Ectodermal cell (in vitro differentiated cells): ENCODE measurements at regions not wholly inside any gene's neighbourhood (a gene's known extent, or its start where the extent isn't known, plus 50 kb on each side); places are given as distances from the start of the nearest gene placed in this dataset.

Experiments used
- H3K27ac ChIP-seq: 2 replicates; pipeline ENCODE4 v1.7.0; 2013; ENCODE audit warnings: mild to moderate bottlenecking, low read depth, low read length; ENCODE audit not compliant: insufficient read depth, poor library complexity, severe bottlenecking
- H3K27me3 ChIP-seq: 2 replicates; pipeline ENCODE4 v1.7.0; 2013; ENCODE audit warnings: mild to moderate bottlenecking, low read length; ENCODE audit not compliant: insufficient read depth, control insufficient read depth, poor library complexity, severe bottlenecking
- H3K36me3 ChIP-seq: one replicate; pipeline ENCODE4 v1.7.0; 2013; ENCODE audit warnings: low read length; ENCODE audit not compliant: control insufficient read depth, insufficient read depth
- H3K4me1 ChIP-seq: one replicate; pipeline ENCODE4 v1.7.0; 2013; ENCODE audit warnings: low read length; ENCODE audit not compliant: control insufficient read depth, insufficient read depth
- H3K4me3 ChIP-seq: 2 replicates; pipeline ENCODE4 v1.7.0; 2013; ENCODE audit warnings: low read depth, low read length, control low read depth; ENCODE audit not compliant: insufficient read depth
- H3K9me3 ChIP-seq: 2 replicates; pipeline ENCODE4 v1.7.0; 2013; ENCODE audit warnings: mild to moderate bottlenecking, low read length, moderate library complexity; ENCODE audit not compliant: control insufficient read depth
- WGBS, 2 experiments: methylation state at CpG; one replicate each; pipeline ENCODE4 v1.1.7; 2013; ENCODE audit warnings: missing lambda C conversion rate in 2 of 2; 5-methylcytosine and 5-hydroxymethylcytosine counted together

DNA sequence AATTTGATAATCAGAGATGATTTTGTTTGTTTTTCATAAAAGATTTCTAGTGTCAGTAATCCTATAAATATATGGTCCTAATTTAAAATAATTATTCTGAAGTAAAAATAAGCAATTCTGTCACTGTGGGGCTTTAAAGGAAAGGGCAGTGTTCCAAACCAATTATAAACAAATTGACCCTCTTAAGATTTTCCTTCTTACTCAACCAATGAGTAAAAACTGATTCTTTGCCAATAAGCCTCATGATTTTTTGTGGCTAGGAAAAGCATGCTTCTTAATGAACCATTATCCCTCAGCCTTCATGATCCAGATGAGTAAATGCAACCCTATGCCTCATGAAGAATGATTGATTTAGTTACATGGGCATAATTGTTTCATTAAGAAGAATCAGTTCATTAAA, 1010.4 kb downstream of the ADGRL3 start:
- no peaks in the 10 kb centered on the region for H3K4me1 ChIP-seq
- H3K27ac ChIP-seq: no peak overlapping the region
- H3K4me3 ChIP-seq: no peak overlapping the region
- H3K27me3 ChIP-seq: no peaks in the 10 kb centered on the region
- no peaks in the 10 kb centered on the region for H3K36me3 ChIP-seq
- no peaks in the 10 kb centered on the region for H3K9me3 ChIP-seq

DNA sequence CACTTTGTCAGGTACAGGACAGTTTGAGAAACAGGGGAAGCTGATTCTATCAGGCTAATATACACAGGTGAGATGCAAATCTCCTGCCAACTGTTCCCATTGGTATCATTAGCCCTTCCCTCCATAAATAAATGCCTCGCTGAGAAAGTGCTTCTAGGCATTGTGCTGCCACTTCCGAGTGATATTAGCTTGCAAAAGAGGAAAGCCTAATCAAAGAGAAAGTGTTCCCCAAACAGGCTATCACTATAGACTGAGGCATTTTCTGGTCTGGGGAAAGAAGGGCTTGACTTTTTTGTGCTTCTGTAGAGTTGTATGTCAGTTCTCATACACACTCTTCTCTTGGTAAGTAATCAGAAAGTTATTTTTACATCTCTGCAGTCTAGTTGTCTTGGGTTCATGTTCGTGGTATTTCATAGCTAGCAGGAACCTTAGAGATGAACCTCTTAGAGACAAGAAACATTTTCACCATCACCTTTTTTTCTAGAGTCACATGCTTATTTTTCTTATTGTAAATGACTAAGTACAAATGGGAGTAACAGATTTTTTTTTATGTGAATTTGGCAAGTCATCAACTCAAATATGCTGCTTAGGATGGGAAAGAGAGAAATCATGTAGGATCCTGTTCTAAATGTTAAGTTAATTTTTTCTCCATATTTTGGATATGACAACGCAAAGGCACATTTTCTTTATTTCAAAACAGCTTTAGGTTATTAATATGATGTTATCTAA, 1009.8 kb downstream of the ADGRL3 start:
- Histone ChIP-seq H3K27ac (no peak overlapping the region), H3K9me3 (no peaks in the 10 kb centered on the region), H3K27me3 (no peaks in the 10 kb centered on the region), H3K4me1 (no peaks in the 10 kb centered on the region), H3K36me3 (no peaks in the 10 kb centered on the region), H3K4me3 (no peak overlapping the region)
- 78 to 83% methylated on average over 3 to 4 of the region's 4 CpGs for WGBS, 2 experiments

DNA sequence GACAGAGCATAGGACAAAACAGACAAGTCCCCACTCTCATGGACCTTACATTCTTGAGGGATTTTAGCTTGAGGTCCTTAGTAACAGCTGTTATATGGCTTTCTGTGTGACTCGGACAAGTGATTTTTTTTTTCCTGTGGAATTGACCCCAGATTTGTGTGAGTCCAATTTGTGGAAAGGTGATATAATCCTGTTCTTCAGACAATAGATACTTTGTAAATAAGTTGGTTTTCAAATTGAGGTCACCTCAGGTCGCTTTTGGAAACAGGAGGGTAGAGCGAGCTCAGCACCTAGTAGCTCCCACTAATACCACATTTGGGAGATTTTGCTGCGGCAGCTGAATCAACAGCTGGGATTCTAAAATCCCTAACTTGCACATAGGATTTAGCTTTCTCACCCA, 1008.8 kb downstream of the ADGRL3 start:
- WGBS, 2 experiments: 92 to 95% methylated on average over 4 of the region's 4 CpGs
- no peak overlapping the region for H3K4me3 ChIP-seq

DNA sequence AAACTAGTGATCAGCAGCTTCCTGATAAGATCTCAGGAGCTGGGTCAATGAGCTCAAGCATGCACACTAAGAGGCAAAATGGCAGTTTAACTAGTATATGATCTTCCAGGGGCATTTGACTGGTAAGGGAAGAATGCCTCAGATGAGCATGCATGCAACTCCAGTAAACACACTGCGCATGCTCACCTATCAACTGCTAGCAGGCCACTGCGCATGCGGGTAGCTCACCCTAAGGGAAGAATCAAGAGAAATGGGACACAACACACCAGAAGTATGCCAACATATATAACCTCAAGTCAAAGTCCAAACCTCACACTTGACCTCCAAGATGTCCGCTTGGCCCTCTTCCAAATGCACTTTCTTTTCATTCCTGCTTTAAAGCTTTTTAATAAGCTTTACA, 1004.0 kb downstream of the ADGRL3 start:
- WGBS, 2 experiments: 93 to 94% methylated on average over 4 of the region's 4 CpGs
- H3K27me3 ChIP-seq: no peaks in the 10 kb centered on the region
- no peak overlapping the region for H3K4me3 ChIP-seq
- no peak overlapping the region for H3K27ac ChIP-seq
- H3K4me1 ChIP-seq: no peaks in the 10 kb centered on the region
- no peaks in the 10 kb centered on the region for H3K9me3 ChIP-seq
- no peaks in the 10 kb centered on the region for H3K36me3 ChIP-seq

More for the DNA sequence above, 1008.8 kb downstream of the ADGRL3 start:
- H3K36me3 ChIP-seq: no peaks in the 10 kb centered on the region
- no peaks in the 10 kb centered on the region for H3K9me3 ChIP-seq
- H3K27ac ChIP-seq: no peak overlapping the region
- no peaks in the 10 kb centered on the region for H3K27me3 ChIP-seq
- H3K4me1 ChIP-seq: no peaks in the 10 kb centered on the region

DNA sequence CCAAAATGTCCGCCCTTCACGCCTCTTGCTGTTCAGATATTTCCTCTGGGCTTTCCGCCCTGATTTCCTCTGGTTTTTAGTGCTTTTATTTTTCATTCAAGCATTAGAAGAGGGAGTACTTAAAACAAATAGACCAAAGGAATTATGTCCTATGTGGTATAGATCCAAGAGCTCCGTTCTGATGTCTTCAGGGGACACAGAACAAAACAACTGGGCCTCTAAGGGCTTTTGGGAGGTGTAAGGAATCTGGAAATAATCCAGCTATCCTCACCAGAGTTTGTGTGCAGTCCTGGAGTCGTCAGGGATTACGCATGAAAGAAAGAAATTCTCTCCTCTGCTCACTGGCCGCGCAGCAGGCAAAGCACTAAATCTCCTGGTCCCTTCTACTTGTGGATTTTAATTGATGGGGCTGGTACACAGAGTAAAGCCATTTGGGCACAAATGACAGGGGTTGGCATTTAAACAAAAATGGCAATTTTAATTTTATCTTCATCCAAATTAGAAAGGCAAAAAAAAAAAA, 999.2 kb downstream of the ADGRL3 start:
- 91 to 93% methylated on average over 8 of the region's 8 CpGs for WGBS, 2 experiments
- no peak overlapping the region for H3K27ac ChIP-seq
- H3K4me1 ChIP-seq: no peaks in the 10 kb centered on the region
- no peaks in the 10 kb centered on the region for H3K27me3 ChIP-seq
- no peaks in the 10 kb centered on the region for H3K36me3 ChIP-seq
- no peaks in the 10 kb centered on the region for H3K9me3 ChIP-seq
- no peak overlapping the region for H3K4me3 ChIP-seq

DNA sequence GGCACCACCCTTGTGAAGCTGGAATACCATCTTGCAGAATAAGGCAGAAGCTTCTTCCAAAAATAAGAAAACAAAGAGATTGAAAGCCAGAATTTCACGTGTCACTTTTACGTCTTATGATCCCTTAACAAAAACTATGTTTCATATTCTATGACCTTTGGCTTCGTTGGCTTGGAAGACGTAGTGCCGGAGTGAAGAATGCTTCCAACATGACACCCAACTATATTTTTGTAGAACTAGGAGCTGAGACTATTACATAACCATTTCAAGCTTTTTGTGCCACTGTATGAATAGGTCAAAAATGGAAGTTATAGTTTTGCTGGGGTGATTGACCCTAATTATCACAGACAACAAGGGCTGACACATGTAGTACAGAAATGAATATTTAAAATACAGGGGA, 996.2 kb downstream of the ADGRL3 start:
- no peaks in the 10 kb centered on the region for H3K9me3 ChIP-seq
- WGBS, 2 experiments: 96 to 98% methylated on average over 5 of the region's 5 CpGs
- no peak overlapping the region for H3K4me3 ChIP-seq
- no peak overlapping the region for H3K27ac ChIP-seq
- H3K27me3 ChIP-seq: no peaks in the 10 kb centered on the region
- H3K4me1 ChIP-seq: no peaks in the 10 kb centered on the region
- no peaks in the 10 kb centered on the region for H3K36me3 ChIP-seq

DNA sequence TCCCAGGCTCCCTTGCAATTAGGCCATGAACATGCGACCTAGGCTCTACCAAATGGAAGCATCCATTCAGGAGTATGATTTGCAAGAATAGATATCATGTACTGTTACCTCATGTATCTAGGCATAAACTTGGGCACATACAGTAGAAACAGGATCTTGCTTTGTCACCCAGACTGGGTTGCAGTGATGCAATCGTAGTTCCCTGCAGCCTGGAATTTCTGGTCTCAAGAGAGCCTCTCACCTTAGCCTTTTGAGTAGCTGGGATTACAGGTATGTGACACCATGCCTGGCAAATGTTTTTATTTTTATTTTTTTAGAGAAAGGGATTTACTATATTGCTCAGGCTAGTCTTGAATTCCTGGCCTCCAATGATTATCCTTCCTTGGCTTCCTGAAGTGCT, 994.2 kb downstream of the ADGRL3 start:
- H3K27me3 ChIP-seq: no peaks in the 10 kb centered on the region
- WGBS, 2 experiments: 93% methylated on average over 2 of the region's 2 CpGs

DNA sequence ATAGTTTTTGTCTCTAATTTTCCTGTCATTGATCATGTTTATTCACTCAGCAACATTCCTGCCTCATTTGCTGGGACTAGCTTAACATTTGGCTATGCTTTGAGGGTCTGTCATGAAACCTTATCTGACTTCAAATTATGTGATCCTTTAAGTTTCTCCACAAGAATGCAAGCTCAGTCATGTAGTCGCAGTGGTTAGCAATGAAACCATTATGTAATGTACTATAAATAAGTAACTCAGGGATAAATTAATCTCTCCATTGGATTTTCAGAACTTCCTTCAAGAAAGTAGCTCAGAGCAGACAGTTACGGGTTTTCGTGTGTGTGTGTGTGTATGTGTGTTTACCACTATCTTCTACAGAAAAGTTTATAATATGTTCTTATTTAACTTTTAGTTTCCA, 993.6 kb downstream of the ADGRL3 start:
- WGBS, 2 experiments: 100% methylated on average over 1 of the region's 3 CpGs; no CpG with 5 or more reads in 1 of the 2 experiments
- H3K36me3 ChIP-seq: no peaks in the 10 kb centered on the region
- H3K9me3 ChIP-seq: no peaks in the 10 kb centered on the region
- no peak overlapping the region for H3K4me3 ChIP-seq
- H3K4me1 ChIP-seq: no peaks in the 10 kb centered on the region
- H3K27me3 ChIP-seq: no peaks in the 10 kb centered on the region
- H3K27ac ChIP-seq: no peak overlapping the region

More for the DNA sequence above, 994.2 kb downstream of the ADGRL3 start:
- no peaks in the 10 kb centered on the region for H3K36me3 ChIP-seq
- H3K4me3 ChIP-seq: no peak overlapping the region
- H3K27ac ChIP-seq: no peak overlapping the region
- no peaks in the 10 kb centered on the region for H3K9me3 ChIP-seq
- no peaks in the 10 kb centered on the region for H3K4me1 ChIP-seq

DNA sequence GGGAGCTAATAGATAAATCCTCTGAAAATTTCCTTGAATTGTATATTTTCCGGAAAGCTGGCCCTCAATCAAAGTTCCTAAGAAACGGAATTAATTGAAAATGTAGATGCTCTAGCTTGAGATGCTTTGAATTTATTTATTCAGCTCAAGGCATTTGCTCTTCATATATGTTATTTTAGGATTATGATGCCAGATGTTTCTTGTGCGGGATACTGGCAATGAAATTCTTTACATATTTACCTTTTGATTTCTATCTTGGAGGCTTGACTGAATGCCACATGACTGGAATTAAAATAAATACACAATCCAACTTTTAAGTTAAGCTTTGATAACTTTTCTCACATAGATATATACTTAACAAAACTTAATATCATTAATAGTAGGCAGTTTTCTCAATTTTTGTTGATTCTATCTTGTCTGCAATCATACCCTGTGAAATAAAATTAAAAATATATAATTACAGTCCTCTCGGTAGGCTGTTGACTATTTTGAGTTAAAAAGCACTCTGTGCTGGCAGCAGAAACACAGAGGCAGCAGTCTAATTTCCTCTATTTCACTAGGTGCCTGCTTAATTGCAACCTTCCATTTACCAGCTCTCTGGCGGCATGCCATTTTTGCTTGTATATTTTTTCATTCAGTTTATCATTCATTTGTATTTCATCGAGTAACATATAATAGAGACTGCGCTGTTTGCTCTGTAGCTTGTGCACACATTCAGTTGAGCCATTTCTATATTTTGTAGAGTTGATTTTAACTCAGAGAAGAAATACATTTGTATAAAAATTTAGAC, 991.5 kb downstream of the ADGRL3 start:
- Histone ChIP-seq H3K27ac (no peak overlapping the region), H3K4me3 (no peak overlapping the region), H3K36me3 (no peaks in the 10 kb centered on the region), H3K27me3 (no peaks in the 10 kb centered on the region), H3K4me1 (no peaks in the 10 kb centered on the region), H3K9me3 (no peaks in the 10 kb centered on the region)
- 94 to 96% methylated on average over 4 to 7 of the region's 7 CpGs for WGBS, 2 experiments

DNA sequence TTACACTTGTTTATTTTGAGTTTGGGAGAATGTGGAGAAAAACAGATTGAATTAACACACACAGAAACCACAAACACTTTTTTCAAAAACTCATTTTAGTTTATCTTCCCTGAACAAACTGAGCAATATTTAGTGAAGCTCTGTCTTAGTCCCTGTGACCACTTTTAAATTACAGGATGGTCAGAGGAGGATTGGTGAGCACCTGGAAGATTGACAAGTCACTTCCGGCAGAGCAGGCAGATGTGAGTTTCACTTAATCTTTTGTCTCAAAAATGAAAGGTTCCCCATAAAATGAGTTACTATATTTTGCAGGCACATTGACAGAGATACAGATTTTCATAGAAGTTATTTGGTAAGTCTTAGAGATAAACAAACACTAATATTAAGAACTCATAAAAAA, 970.1 kb downstream of the ADGRL3 start:
- H3K27me3 ChIP-seq: no peaks in the 10 kb centered on the region
- 80 to 95% methylated on average over 1 of the region's 1 CpG for WGBS, 2 experiments
- H3K4me3 ChIP-seq: no peak overlapping the region
- H3K36me3 ChIP-seq: no peaks in the 10 kb centered on the region
- H3K4me1 ChIP-seq: no peaks in the 10 kb centered on the region
- no peaks in the 10 kb centered on the region for H3K9me3 ChIP-seq
- H3K27ac ChIP-seq: no peak overlapping the region
